ENCODE measurements at regions not wholly inside any gene's neighbourhood (a gene's known extent, or its start where the extent isn't known, plus 50 kb on each side); places are given as distances from the start of the nearest gene placed in this dataset.
"Not testable (repeated sequence)": the region's sequence is repeated elsewhere in the genome, so short reads cannot be mapped to it uniquely, and the experiment has no call there.

- H3K9me3 ChIP-seq (ENCODE audit: control insufficient read depth in 2 of 3, low read length in 3 of 3); intact Hi-C loops (cut with micrococcal nuclease); CTCF ChIA-PET; H3K27me3 Mint-ChIP-seq; DNase-seq; H3K27ac ChIP-seq (ENCODE audit: low read depth, low read length); H3K4me3 Mint-ChIP-seq; H3K4me1 ChIP-seq (ENCODE audit: control insufficient read depth in 2 of 2, insufficient read depth in 2 of 2, low read length in 2 of 2); H3K27me3 ChIP-seq (ENCODE audit: control insufficient read depth in 2 of 2, insufficient read depth in 2 of 2, low read length in 2 of 2); POLR2A ChIA-PET; H3K36me3 ChIP-seq (ENCODE audit: control insufficient read depth in 2 of 3, insufficient read depth in 3 of 3, low read length in 3 of 3); ATAC-seq; H3K4me3 ChIP-seq (ENCODE audit: low read length): not testable (repeated sequence)
- peaks cover 0 to 20% (median 9%) of the 10 kb centered on the region in 5 donors for H3K36me3 Mint-ChIP-seq
- peak overlapping the region in 1 of 9 donors; percentile 60 for H3K27ac Mint-ChIP-seq
- peaks cover 0 to 11% (median 0%) of the 10 kb centered on the region in 7 donors for H3K4me1 Mint-ChIP-seq
- peaks cover 0 to 11% (median 0%) of the 10 kb centered on the region in 11 donors for H3K9me3 Mint-ChIP-seq
Measured at GRCh38 chr16:29199626-29200025, 206.9 kb downstream of the NPIPB11 start.

GRCh38 chr16:29198731-29199521 is 207.6 kb downstream of the NPIPB11 start:
- H3K4me3 Mint-ChIP-seq: no peak overlapping the region
- no peaks in the 10 kb centered on the region for H3K9me3 ChIP-seq (ENCODE audit: control insufficient read depth in 2 of 3, low read length in 3 of 3)
- no peak overlapping the region for H3K27ac ChIP-seq (ENCODE audit: low read depth, low read length)
- H3K4me1 ChIP-seq (ENCODE audit: control insufficient read depth in 2 of 2, insufficient read depth in 2 of 2, low read length in 2 of 2): no peaks in the 10 kb centered on the region
- no peaks in the 10 kb centered on the region for H3K27me3 Mint-ChIP-seq
- H3K4me1 Mint-ChIP-seq: peaks cover 0 to 11% (median 0%) of the 10 kb centered on the region in 7 donors
- no peak overlapping the region for H3K4me3 ChIP-seq (ENCODE audit: low read length)
- DNase-seq (no peak), ATAC-seq (no peak)
- H3K36me3 ChIP-seq (ENCODE audit: control insufficient read depth in 2 of 3, insufficient read depth in 3 of 3, low read length in 3 of 3): peaks cover 0 to under 1% (median 0%) of the 10 kb centered on the region in 3 experiments
- peak overlapping the region in 2 of 9 donors; percentile 12 to 52 for H3K27ac Mint-ChIP-seq
- H3K27me3 ChIP-seq (ENCODE audit: control insufficient read depth in 2 of 2, insufficient read depth in 2 of 2, low read length in 2 of 2): no peaks in the 10 kb centered on the region
- ChIA-PET CTCF (no interaction called here), POLR2A (no interaction called here)
- intact Hi-C loops (cut with micrococcal nuclease): no loop called here
- peaks cover 0 to 15% (median 4%) of the 10 kb centered on the region in 5 donors for H3K36me3 Mint-ChIP-seq
- H3K9me3 Mint-ChIP-seq: peaks cover 0 to 11% (median 0%) of the 10 kb centered on the region in 11 donors

GRCh38 chr16:29198231-29198630 is 208.3 kb downstream of the NPIPB11 start:
- Histone ChIP-seq H3K9me3 (ENCODE audit: control insufficient read depth in 2 of 3, low read length in 3 of 3) (no peaks in the 10 kb centered on the region), H3K4me3 (ENCODE audit: low read length) (no peak overlapping the region), H3K36me3 (ENCODE audit: control insufficient read depth in 2 of 3, insufficient read depth in 3 of 3, low read length in 3 of 3) (peaks cover 0 to 4% (median 0%) of the 10 kb centered on the region in 3 experiments), H3K27ac (ENCODE audit: low read depth, low read length) (no peak overlapping the region), H3K4me1 (ENCODE audit: control insufficient read depth in 2 of 2, insufficient read depth in 2 of 2, low read length in 2 of 2) (no peaks in the 10 kb centered on the region), H3K27me3 (ENCODE audit: control insufficient read depth in 2 of 2, insufficient read depth in 2 of 2, low read length in 2 of 2) (no peaks in the 10 kb centered on the region)
- no peaks in the 10 kb centered on the region for H3K27me3 Mint-ChIP-seq
- peaks cover 0 to 11% (median 0%) of the 10 kb centered on the region in 11 donors for H3K9me3 Mint-ChIP-seq
- no peak overlapping the region for H3K4me3 Mint-ChIP-seq
- H3K4me1 Mint-ChIP-seq: peaks cover 0 to 11% (median 0%) of the 10 kb centered on the region in 7 donors
- H3K27ac Mint-ChIP-seq: peak overlapping the region in 3 of 9 donors; percentile 12 to 65 (median 29)
- DNase-seq (no peak), ATAC-seq (no peak)
- POLR2A ChIA-PET: no interaction called here
- intact Hi-C loops (cut with micrococcal nuclease): no loop called here
- peaks cover 0 to 17% (median 4%) of the 10 kb centered on the region in 5 donors for H3K36me3 Mint-ChIP-seq
- CTCF ChIA-PET: no interaction called here

- H3K27ac ChIP-seq (ENCODE audit: low read depth, low read length); H3K4me3 ChIP-seq (ENCODE audit: low read length); POLR2A ChIA-PET; H3K27me3 ChIP-seq (ENCODE audit: control insufficient read depth in 2 of 2, insufficient read depth in 2 of 2, low read length in 2 of 2); intact Hi-C loops (cut with micrococcal nuclease); ATAC-seq; CTCF ChIA-PET; H3K36me3 ChIP-seq (ENCODE audit: control insufficient read depth in 2 of 3, insufficient read depth in 3 of 3, low read length in 3 of 3); H3K27me3 Mint-ChIP-seq; DNase-seq; H3K4me1 ChIP-seq (ENCODE audit: control insufficient read depth in 2 of 2, insufficient read depth in 2 of 2, low read length in 2 of 2); H3K9me3 ChIP-seq (ENCODE audit: control insufficient read depth in 2 of 3, low read length in 3 of 3); H3K4me3 Mint-ChIP-seq: not testable (repeated sequence)
- peaks cover 0 to 11% (median 0%) of the 10 kb centered on the region in 7 donors for H3K4me1 Mint-ChIP-seq
- peak overlapping the region in 1 of 9 donors; percentile 65 for H3K27ac Mint-ChIP-seq
- H3K9me3 Mint-ChIP-seq: peaks cover 0 to 11% (median 0%) of the 10 kb centered on the region in 11 donors
- peaks cover 0 to 15% (median 4%) of the 10 kb centered on the region in 5 donors for H3K36me3 Mint-ChIP-seq
Measured at GRCh38 chr16:29197494-29198100, 208.9 kb downstream of the NPIPB11 start.

GRCh38 chr16:29196746-29197145 is 209.8 kb downstream of the NPIPB11 start:
- H3K36me3 ChIP-seq (ENCODE audit: control insufficient read depth in 2 of 3, insufficient read depth in 3 of 3, low read length in 3 of 3); DNase-seq; ATAC-seq; POLR2A ChIA-PET; H3K4me3 Mint-ChIP-seq; H3K4me3 ChIP-seq (ENCODE audit: low read length); CTCF ChIA-PET; H3K27me3 Mint-ChIP-seq; H3K4me1 ChIP-seq (ENCODE audit: control insufficient read depth in 2 of 2, insufficient read depth in 2 of 2, low read length in 2 of 2); H3K9me3 ChIP-seq (ENCODE audit: control insufficient read depth in 2 of 3, low read length in 3 of 3); intact Hi-C loops (cut with micrococcal nuclease); H3K27ac ChIP-seq (ENCODE audit: low read depth, low read length); H3K27me3 ChIP-seq (ENCODE audit: control insufficient read depth in 2 of 2, insufficient read depth in 2 of 2, low read length in 2 of 2): not testable (repeated sequence)
- H3K27ac Mint-ChIP-seq: peak overlapping the region in 1 of 9 donors; percentile 25
- peaks cover 0 to 11% (median 0%) of the 10 kb centered on the region in 11 donors for H3K9me3 Mint-ChIP-seq
- H3K36me3 Mint-ChIP-seq: peaks cover 0 to 12% (median 4%) of the 10 kb centered on the region in 5 donors
- peaks cover 0 to 11% (median 0%) of the 10 kb centered on the region in 7 donors for H3K4me1 Mint-ChIP-seq

- not testable (repeated sequence) for H3K36me3 Mint-ChIP-seq
- CTCF ChIA-PET: interaction anchor here (0.6 kb wide), 1 partner anchor 72 kb away, joined by 3 read pairs; no protein-coding TSS in a partner anchor
Measured at GRCh38 chr16:29195116-29195872, 210.4 kb downstream of the LAT start.

More at GRCh38 chr16:29195116-29195872, 210.4 kb downstream of the LAT start:
- peak overlapping the region in 3 of 9 donors; percentile 40 to 54 (median 43) for H3K27ac Mint-ChIP-seq
- H3K9me3 ChIP-seq (ENCODE audit: control insufficient read depth in 2 of 3, low read length in 3 of 3); ATAC-seq; H3K36me3 ChIP-seq (ENCODE audit: control insufficient read depth in 2 of 3, insufficient read depth in 3 of 3, low read length in 3 of 3); POLR2A ChIA-PET; H3K27me3 ChIP-seq (ENCODE audit: control insufficient read depth in 2 of 2, insufficient read depth in 2 of 2, low read length in 2 of 2); DNase-seq; H3K4me3 ChIP-seq (ENCODE audit: low read length); H3K4me1 ChIP-seq (ENCODE audit: control insufficient read depth in 2 of 2, insufficient read depth in 2 of 2, low read length in 2 of 2); H3K27me3 Mint-ChIP-seq; intact Hi-C loops (cut with micrococcal nuclease); H3K4me3 Mint-ChIP-seq; H3K27ac ChIP-seq (ENCODE audit: low read depth, low read length): not testable (repeated sequence)
- H3K4me1 Mint-ChIP-seq: peaks cover 0 to 11% (median 0%) of the 10 kb centered on the region in 7 donors
- peaks cover 0 to 11% (median 0%) of the 10 kb centered on the region in 11 donors for H3K9me3 Mint-ChIP-seq

Data from naive thymus-derived CD4-positive, alpha-beta T cell (primary cell).